Astrocyte (in vitro differentiated cells and primary cell): ENCODE measurements at regions not wholly inside any gene's neighbourhood (a gene's known extent, or its start where the extent isn't known, plus 50 kb on each side); places are given as distances from the start of the nearest gene placed in this dataset.

Source experiments
- CTCF ChIP-seq: IDR thresholded peaks from 2 replicates; pipeline ENCODE4 v1.5.1; 2011; ENCODE audit warnings: low read depth, mild to moderate bottlenecking, inconsistent platforms, low read length, moderate library complexity; ENCODE audit not compliant: insufficient read depth
- EZH2 ChIP-seq: IDR thresholded peaks from 2 replicates; pipeline ENCODE4 v1.6.1; 2012; ENCODE audit warnings: mild to moderate bottlenecking, low read length, inconsistent platforms; ENCODE audit not compliant: insufficient read depth

- TF ChIP-seq CTCF (no peak), EZH2 (no peak)
Observed at GRCh38 chr20:39243962-39244361, 281.8 kb downstream of the DHX35 start.
